ENCODE measurements at regions not wholly inside any gene's neighbourhood (a gene's known extent, or its start where the extent isn't known, plus 50 kb on each side); places are given as distances from the start of the nearest gene placed in this dataset.

DNA sequence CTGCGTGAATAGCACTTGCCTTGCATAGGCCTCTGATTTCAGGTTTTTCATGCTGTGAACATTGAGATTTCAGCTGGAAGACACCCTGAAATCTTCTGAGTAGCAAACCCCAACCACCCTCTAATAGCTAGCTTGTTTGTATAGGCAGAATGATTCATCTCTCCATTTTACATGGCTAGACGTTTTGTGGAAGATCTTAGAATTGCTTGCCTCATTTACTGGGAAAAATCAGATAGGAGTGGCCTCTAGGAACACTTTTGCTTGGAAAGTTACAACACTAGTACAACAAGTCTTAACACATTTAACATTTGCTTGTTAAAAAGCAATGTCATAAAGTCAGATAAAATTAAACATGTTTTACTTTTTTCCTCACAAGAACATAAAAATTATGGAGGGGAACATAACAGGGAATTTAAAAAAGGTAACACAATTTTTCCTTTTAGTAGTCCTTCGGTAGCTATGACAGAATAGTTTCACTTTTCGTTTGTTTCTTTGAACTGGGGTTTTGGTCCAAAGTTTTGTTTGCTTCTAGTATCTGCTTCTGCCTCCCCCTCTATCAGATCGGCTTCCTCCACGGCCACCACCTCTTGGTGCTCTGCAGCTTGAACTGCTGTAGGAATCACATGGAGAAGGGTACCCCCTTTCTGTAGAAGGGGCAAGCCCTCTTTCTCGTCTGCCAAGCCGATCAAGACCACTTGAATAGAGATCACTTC, 102.2 kb upstream of the PTCHD4 start:
- no peaks in the 10 kb centered on the region for H3K27me3 Mint-ChIP-seq
- no peak for DNase-seq
- H3K4me1 Mint-ChIP-seq = no peaks in the 10 kb centered on the region
- ChIA-PET CTCF (ENCODE audit: partially characterized antibody) (no interaction called here), POLR2A (ENCODE audit: partially characterized antibody) (no interaction called here)
- H3K27ac Mint-ChIP-seq = no peak overlapping the region
- no peaks in the 10 kb centered on the region for H3K27me3 ChIP-seq (ENCODE audit: insufficient read depth, low read length)
- no peak overlapping the region for H3K27ac ChIP-seq (ENCODE audit: low read depth, low read length)
- H3K36me3 ChIP-seq (ENCODE audit: insufficient read depth, low read length) = no peaks in the 10 kb centered on the region
- no peaks in the 10 kb centered on the region for H3K9me3 ChIP-seq (ENCODE audit: control insufficient read depth in 1 of 2, low read length in 2 of 2)
- intact Hi-C loops (cut with micrococcal nuclease) = no loop called here
- H3K36me3 Mint-ChIP-seq = no peaks in the 10 kb centered on the region
- H3K9me3 Mint-ChIP-seq = peaks cover 0 to 25% (median 5%) of the 10 kb centered on the region in 8 donors
- no peak overlapping the region for H3K4me3 ChIP-seq (ENCODE audit: low read length in 2 of 2)
- H3K4me3 Mint-ChIP-seq = no peak overlapping the region
- H3K4me1 ChIP-seq (ENCODE audit: insufficient read depth, low read length) = no peaks in the 10 kb centered on the region

DNA sequence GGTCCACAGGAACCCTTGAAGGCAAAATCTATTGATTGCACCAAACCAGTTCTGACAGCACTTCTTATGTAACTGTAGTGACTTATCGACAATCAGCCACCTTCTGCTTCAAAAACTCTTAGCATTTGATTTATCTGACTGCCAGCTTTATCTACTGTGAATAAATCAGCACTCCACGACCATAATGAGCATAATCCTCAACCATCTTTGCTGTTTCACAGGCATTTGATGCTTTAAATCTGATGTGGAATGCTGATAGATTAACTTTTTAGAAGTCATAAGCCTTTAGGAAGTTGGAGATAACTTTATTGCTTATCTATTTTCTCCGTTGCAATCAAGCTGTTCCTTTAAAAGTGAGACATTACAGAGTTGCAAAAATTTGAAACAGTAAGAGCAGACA, 101.5 kb upstream of the PTCHD4 start:
- ChIA-PET CTCF (ENCODE audit: partially characterized antibody) (no interaction called here), POLR2A (ENCODE audit: partially characterized antibody) (no interaction called here)
- Mint-ChIP-seq H3K4me3 (no peak overlapping the region), H3K27ac (no peak overlapping the region), H3K27me3 (no peaks in the 10 kb centered on the region), H3K9me3 (peaks cover 0 to 25% (median 5%) of the 10 kb centered on the region in 8 donors), H3K36me3 (no peaks in the 10 kb centered on the region), H3K4me1 (no peaks in the 10 kb centered on the region)
- intact Hi-C loops (cut with micrococcal nuclease) = no loop called here
- Histone ChIP-seq H3K9me3 (ENCODE audit: control insufficient read depth in 1 of 2, low read length in 2 of 2) (no peaks in the 10 kb centered on the region), H3K4me1 (ENCODE audit: insufficient read depth, low read length) (no peaks in the 10 kb centered on the region), H3K36me3 (ENCODE audit: insufficient read depth, low read length) (no peaks in the 10 kb centered on the region), H3K27ac (ENCODE audit: low read depth, low read length) (no peak overlapping the region), H3K4me3 (ENCODE audit: low read length in 2 of 2) (no peak overlapping the region), H3K27me3 (ENCODE audit: insufficient read depth, low read length) (no peaks in the 10 kb centered on the region)
- DNase-seq = no peak

DNA sequence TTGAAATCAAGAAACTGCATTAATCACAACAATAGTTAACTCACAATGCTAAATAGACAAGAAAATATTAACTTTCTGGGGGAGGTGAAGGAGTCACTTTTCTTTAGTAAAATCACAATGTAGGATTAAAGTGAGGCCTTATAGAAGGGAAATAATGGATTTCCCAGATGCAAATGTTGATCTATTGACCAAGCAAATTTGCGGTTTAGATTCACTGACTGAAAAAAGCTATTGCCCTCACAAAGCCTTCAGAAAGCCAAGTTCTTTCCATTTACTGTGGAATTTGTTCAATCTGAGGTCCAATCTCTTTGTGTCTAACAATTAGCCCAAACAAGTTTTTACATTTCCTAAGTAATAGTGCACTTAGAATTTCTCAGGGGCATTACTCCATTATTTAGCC, 95.1 kb upstream of the PTCHD4 start:
- intact Hi-C loops (cut with micrococcal nuclease) = no loop called here
- no peaks in the 10 kb centered on the region for H3K4me1 Mint-ChIP-seq
- no peak overlapping the region for H3K27ac Mint-ChIP-seq
- POLR2A ChIA-PET (ENCODE audit: partially characterized antibody) = no interaction called here
- H3K4me3 Mint-ChIP-seq = no peak overlapping the region
- no peaks in the 10 kb centered on the region for H3K27me3 Mint-ChIP-seq
- Histone ChIP-seq H3K4me3 (ENCODE audit: low read length in 2 of 2) (no peak overlapping the region), H3K27ac (ENCODE audit: low read depth, low read length) (no peak overlapping the region), H3K27me3 (ENCODE audit: insufficient read depth, low read length) (no peaks in the 10 kb centered on the region), H3K36me3 (ENCODE audit: insufficient read depth, low read length) (no peaks in the 10 kb centered on the region), H3K4me1 (ENCODE audit: insufficient read depth, low read length) (no peaks in the 10 kb centered on the region), H3K9me3 (ENCODE audit: control insufficient read depth in 1 of 2, low read length in 2 of 2) (peaks cover 0 to 6% of the 10 kb centered on the region in 2 donors)
- DNase-seq = no peak
- peaks cover 0 to 24% (median 5%) of the 10 kb centered on the region in 8 donors for H3K9me3 Mint-ChIP-seq
- CTCF ChIA-PET (ENCODE audit: partially characterized antibody) = no interaction called here
- H3K36me3 Mint-ChIP-seq = no peaks in the 10 kb centered on the region

- Histone ChIP-seq H3K9me3 (ENCODE audit: control insufficient read depth in 1 of 2, low read length in 2 of 2) (peaks cover 0 to 6% of the 10 kb centered on the region in 2 donors), H3K4me1 (ENCODE audit: insufficient read depth, low read length) (no peaks in the 10 kb centered on the region), H3K27me3 (ENCODE audit: insufficient read depth, low read length) (no peaks in the 10 kb centered on the region), H3K4me3 (ENCODE audit: low read length in 2 of 2) (no peak overlapping the region), H3K27ac (ENCODE audit: low read depth, low read length) (no peak overlapping the region), H3K36me3 (ENCODE audit: insufficient read depth, low read length) (no peaks in the 10 kb centered on the region)
- DNase-seq = no peak
- H3K36me3 Mint-ChIP-seq = no peaks in the 10 kb centered on the region
- intact Hi-C loops (cut with micrococcal nuclease) = no loop called here
- ChIA-PET POLR2A (ENCODE audit: partially characterized antibody) (no interaction called here), CTCF (ENCODE audit: partially characterized antibody) (no interaction called here)
- no peak overlapping the region for H3K4me3 Mint-ChIP-seq
- H3K4me1 Mint-ChIP-seq = no peaks in the 10 kb centered on the region
- H3K9me3 Mint-ChIP-seq = peaks cover 0 to 20% (median 5%) of the 10 kb centered on the region in 8 donors
- H3K27me3 Mint-ChIP-seq = no peaks in the 10 kb centered on the region
- H3K27ac Mint-ChIP-seq = no peak overlapping the region
These were observed 89.9 kb upstream of the PTCHD4 start for GRCh38 chr6:48200869-48201390.

DNA sequence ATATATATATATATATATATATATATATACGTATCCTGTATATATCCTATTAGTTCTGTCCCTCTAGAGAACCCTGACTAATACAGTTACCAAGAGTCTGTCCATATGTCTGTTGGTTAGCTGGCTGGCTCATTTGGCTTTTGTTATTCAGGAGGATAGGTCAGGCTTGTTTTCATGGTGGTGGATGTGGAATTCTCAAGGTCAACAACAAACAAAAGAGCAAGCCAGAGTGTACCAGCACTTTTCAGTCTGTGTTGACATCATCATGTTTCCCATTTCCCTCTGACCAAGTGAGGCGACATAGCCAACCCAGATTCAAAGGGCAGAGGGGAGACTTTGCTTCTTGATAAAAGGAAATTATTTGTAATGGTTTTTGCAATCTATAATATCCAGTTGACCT, 88.5 kb upstream of the PTCHD4 start:
- Mint-ChIP-seq H3K4me3 (no peak overlapping the region), H3K27ac (no peak overlapping the region), H3K27me3 (no peaks in the 10 kb centered on the region), H3K9me3 (peaks cover 0 to 20% (median 6%) of the 10 kb centered on the region in 8 donors), H3K36me3 (no peaks in the 10 kb centered on the region), H3K4me1 (no peaks in the 10 kb centered on the region)
- Histone ChIP-seq H3K4me3 (ENCODE audit: low read length in 2 of 2) (no peak overlapping the region), H3K36me3 (ENCODE audit: insufficient read depth, low read length) (no peaks in the 10 kb centered on the region), H3K27me3 (ENCODE audit: insufficient read depth, low read length) (no peaks in the 10 kb centered on the region), H3K4me1 (ENCODE audit: insufficient read depth, low read length) (no peaks in the 10 kb centered on the region), H3K9me3 (ENCODE audit: control insufficient read depth in 1 of 2, low read length in 2 of 2) (peaks cover 0 to 6% of the 10 kb centered on the region in 2 donors), H3K27ac (ENCODE audit: low read depth, low read length) (no peak overlapping the region)
- POLR2A ChIA-PET (ENCODE audit: partially characterized antibody) = no interaction called here
- DNase-seq = no peak
- intact Hi-C loops (cut with micrococcal nuclease) = no loop called here
- CTCF ChIA-PET (ENCODE audit: partially characterized antibody) = no interaction called here

DNA sequence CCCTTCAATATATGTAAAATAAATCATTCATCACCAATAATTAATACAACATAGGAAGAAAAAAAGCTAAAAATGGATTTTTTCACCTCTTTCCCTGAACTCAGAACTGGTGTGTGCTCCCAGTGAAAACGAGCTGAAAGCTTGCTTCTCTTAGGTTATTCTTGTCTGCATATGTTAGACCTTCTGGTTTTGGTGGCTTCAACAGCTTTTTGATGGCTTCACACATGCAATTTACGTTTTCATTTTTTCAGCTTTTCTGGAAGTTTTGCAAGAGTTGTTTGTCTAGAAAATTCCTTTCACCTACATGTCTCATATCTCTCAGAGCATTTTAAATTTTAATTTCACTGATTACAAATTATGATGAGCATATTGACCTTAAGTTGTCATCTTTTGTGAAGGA, 86.9 kb upstream of the PTCHD4 start:
- Histone ChIP-seq H3K27me3 (ENCODE audit: insufficient read depth, low read length) (no peaks in the 10 kb centered on the region), H3K4me1 (ENCODE audit: insufficient read depth, low read length) (no peaks in the 10 kb centered on the region), H3K27ac (ENCODE audit: low read depth, low read length) (no peak overlapping the region), H3K36me3 (ENCODE audit: insufficient read depth, low read length) (no peaks in the 10 kb centered on the region), H3K4me3 (ENCODE audit: low read length in 2 of 2) (no peak overlapping the region), H3K9me3 (ENCODE audit: control insufficient read depth in 1 of 2, low read length in 2 of 2) (no peaks in the 10 kb centered on the region)
- no peak for DNase-seq
- peaks cover 0 to 14% (median 3%) of the 10 kb centered on the region in 8 donors for H3K9me3 Mint-ChIP-seq
- H3K4me3 Mint-ChIP-seq = no peak overlapping the region
- H3K27ac Mint-ChIP-seq = no peak overlapping the region
- ChIA-PET CTCF (ENCODE audit: partially characterized antibody) (no interaction called here), POLR2A (ENCODE audit: partially characterized antibody) (no interaction called here)
- H3K27me3 Mint-ChIP-seq = no peaks in the 10 kb centered on the region
- intact Hi-C loops (cut with micrococcal nuclease) = no loop called here
- H3K36me3 Mint-ChIP-seq = no peaks in the 10 kb centered on the region
- H3K4me1 Mint-ChIP-seq = no peaks in the 10 kb centered on the region

DNA sequence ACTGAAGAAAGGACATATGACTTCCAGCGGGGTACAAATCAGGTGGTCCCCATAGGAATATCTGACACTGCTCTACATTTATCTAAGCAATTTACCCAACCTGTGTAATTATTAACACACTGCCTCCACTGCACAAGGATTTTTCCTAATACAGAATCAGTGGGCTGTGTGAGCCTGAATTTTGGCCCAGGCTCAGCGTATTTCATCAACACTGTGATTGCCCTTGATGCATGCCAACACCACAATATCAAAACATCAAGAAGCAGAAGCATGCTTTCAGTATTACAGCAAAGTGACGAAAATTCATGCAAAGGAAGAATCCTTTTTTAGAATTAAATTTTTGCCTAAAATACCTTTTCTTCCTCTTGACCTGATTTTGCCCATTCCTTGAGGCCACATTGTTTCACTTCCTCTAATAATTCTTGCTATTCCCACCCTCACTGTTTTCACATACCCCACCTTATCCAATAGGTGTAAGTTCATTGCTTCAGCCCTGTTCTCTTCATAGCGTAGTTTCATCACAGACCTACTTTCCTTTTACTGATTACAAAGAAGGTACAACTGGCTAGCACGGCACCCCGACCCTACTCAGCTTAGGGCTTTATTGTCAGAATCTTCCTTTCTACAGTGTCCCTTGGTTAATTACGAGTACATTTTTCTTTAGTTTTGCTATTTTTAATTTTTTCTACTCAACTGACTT, 83.7 kb upstream of the PTCHD4 start:
- Histone ChIP-seq H3K27me3 (ENCODE audit: insufficient read depth, low read length) (no peaks in the 10 kb centered on the region), H3K4me1 (ENCODE audit: insufficient read depth, low read length) (no peaks in the 10 kb centered on the region), H3K4me3 (ENCODE audit: low read length in 2 of 2) (no peak overlapping the region), H3K27ac (ENCODE audit: low read depth, low read length) (no peak overlapping the region), H3K36me3 (ENCODE audit: insufficient read depth, low read length) (no peaks in the 10 kb centered on the region), H3K9me3 (ENCODE audit: control insufficient read depth in 1 of 2, low read length in 2 of 2) (no peaks in the 10 kb centered on the region)
- intact Hi-C loops (cut with micrococcal nuclease) = no loop called here
- DNase-seq = no peak
- Mint-ChIP-seq H3K27me3 (no peaks in the 10 kb centered on the region), H3K9me3 (peaks cover 0 to 6% (median 0%) of the 10 kb centered on the region in 8 donors), H3K4me3 (no peak overlapping the region), H3K4me1 (no peaks in the 10 kb centered on the region), H3K36me3 (no peaks in the 10 kb centered on the region), H3K27ac (no peak overlapping the region)
- ChIA-PET POLR2A (ENCODE audit: partially characterized antibody) (no interaction called here), CTCF (ENCODE audit: partially characterized antibody) (no interaction called here)
